Activated CD8-positive, alpha-beta memory T cell treated with anti-CD3 and anti-CD28 coated beads, Interleukin-2, amount 10 ng/mL, durations not matched to agents 7 days and 5 days (primary cell): ENCODE measurements at regions not wholly inside any gene's neighbourhood (a gene's known extent, or its start where the extent isn't known, plus 50 kb on each side); places are given as distances from the start of the nearest gene placed in this dataset.

Source experiments
- ATAC-seq: fragments of 150-1000 bp; cut with Tn5 transposase; one replicate; pipeline ENCODE4 v1.10.0; 2021; ENCODE audit warnings: moderate library complexity
- CTCF ChIA-PET: fragments of 350-600 bp; sonication (Branson Sonifier 250); formaldehyde crosslinking; loops from one replicate; lab custom pipeline; 2021; ENCODE audit warnings: antibody characterized with exemption; lab: Charles Lee
- DNase-seq: peaks from one replicate; pipeline ENCODE4 v3.0.0-alpha.2; 2020
- H3K27ac Mint-ChIP-seq: one replicate; pipeline ENCODE4 v1.8.0; 2021; ENCODE audit warnings: mild to moderate bottlenecking, mixed read lengths
- H3K27me3 Mint-ChIP-seq: one replicate; pipeline ENCODE4 v1.8.0; 2021; ENCODE audit warnings: mixed read lengths
- H3K36me3 Mint-ChIP-seq: one replicate; pipeline ENCODE4 v1.8.0; 2021; ENCODE audit warnings: mild to moderate bottlenecking, mixed read lengths
- H3K4me1 Mint-ChIP-seq: one replicate; pipeline ENCODE4 v1.8.0; 2021; ENCODE audit warnings: mixed read lengths
- H3K4me3 Mint-ChIP-seq: one replicate; pipeline ENCODE4 v1.8.0; 2021; ENCODE audit warnings: mild to moderate bottlenecking, moderate library complexity, mixed read lengths
- H3K9me3 Mint-ChIP-seq: one replicate; pipeline ENCODE4 v1.8.0; 2022; ENCODE audit warnings: low read depth, mixed read lengths

GRCh38 chr5:122723606-122724352 is 51.1 kb upstream of the SNX2 start:
- H3K36me3 Mint-ChIP-seq, result no peaks in the 10 kb centered on the region
- ATAC-seq (no peak), DNase-seq (no peak)
- H3K9me3 Mint-ChIP-seq, result no peaks in the 10 kb centered on the region
- H3K27ac Mint-ChIP-seq, result no peak overlapping the region
- CTCF ChIA-PET, result no interaction called here
- H3K4me1 Mint-ChIP-seq, result peaks cover 8% of the 10 kb centered on the region
- H3K4me3 Mint-ChIP-seq, result no peak overlapping the region
- peaks cover 38% of the 10 kb centered on the region for H3K27me3 Mint-ChIP-seq
